AG08396 (cell line): ENCODE measurements at regions not wholly inside any gene's neighbourhood (a gene's known extent, or its start where the extent isn't known, plus 50 kb on each side); places are given as distances from the start of the nearest gene placed in this dataset.
"Not testable (repeated sequence)": the region's sequence is repeated elsewhere in the genome, so short reads cannot be mapped to it uniquely, and the experiment has no call there.

Experiments used
- DNase-seq: peaks from one replicate; pipeline ENCODE4 v3.0.0; 2012; ENCODE audit warnings: low spot score, mixed read lengths

- no peak for DNase-seq
These were observed 825.4 kb upstream of the CDH6 start for GRCh38 chr5:30368064-30368463.

- not testable (repeated sequence) for DNase-seq
These were observed 828.5 kb upstream of the CDH6 start for GRCh38 chr5:30365031-30365430.

GRCh38 chr5:30357371-30357770 is 836.1 kb upstream of the CDH6 start:
- DNase-seq: no peak

- DNase-seq: no peak
These were observed 837.8 kb upstream of the CDH6 start for GRCh38 chr5:30355675-30356074.

- no peak for DNase-seq
These were observed 845.6 kb upstream of the CDH6 start for GRCh38 chr5:30347858-30348257.

GRCh38 chr5:30345539-30346345 is 847.7 kb upstream of the CDH6 start:
- DNase-seq: not testable (repeated sequence)

GRCh38 chr5:30343707-30344106 is 849.8 kb upstream of the CDH6 start:
- DNase-seq: no peak

GRCh38 chr5:30341466-30341865 is 852.0 kb upstream of the CDH6 start:
- no peak for DNase-seq

- DNase-seq: no peak
These were observed 856.4 kb upstream of the CDH6 start for GRCh38 chr5:30337084-30337573.

- DNase-seq: no peak
These were observed 862.0 kb upstream of the CDH6 start for GRCh38 chr5:30331534-30331933.

- no peak for DNase-seq
These were observed 867.7 kb upstream of the CDH6 start for GRCh38 chr5:30325795-30326194.

- no peak for DNase-seq
These were observed 869.4 kb upstream of the CDH6 start for GRCh38 chr5:30324083-30324482.

- DNase-seq: no peak
These were observed 905.6 kb upstream of the CDH6 start for GRCh38 chr5:30287890-30288289.

- DNase-seq: no peak
These were observed 914.2 kb upstream of the CDH6 start for GRCh38 chr5:30279237-30279636.

- DNase-seq: no peak
These were observed 926.5 kb upstream of the CDH6 start for GRCh38 chr5:30267026-30267425.

GRCh38 chr5:30239331-30240022 is 954.0 kb upstream of the CDH6 start:
- DNase-seq: no peak

- DNase-seq: no peak
These were observed 956.3 kb upstream of the CDH6 start for GRCh38 chr5:30237189-30237588.

GRCh38 chr5:30209755-30210154 is 983.7 kb upstream of the CDH6 start:
- DNase-seq: no peak

GRCh38 chr5:30197662-30198061 is 995.8 kb upstream of the CDH6 start:
- no peak for DNase-seq

GRCh38 chr5:30195036-30195435 is 998.5 kb upstream of the CDH6 start:
- DNase-seq: no peak

GRCh38 chr5:30194595-30194994 is 998.9 kb upstream of the CDH6 start:
- DNase-seq: no peak

GRCh38 chr5:30183795-30184194 is 1009.7 kb upstream of the CDH6 start:
- DNase-seq: no peak

GRCh38 chr5:30156156-30156555 is 1037.3 kb upstream of the CDH6 start:
- no peak for DNase-seq
